ENCODE measurements at regions not wholly inside any gene's neighbourhood (a gene's known extent, or its start where the extent isn't known, plus 50 kb on each side); places are given as distances from the start of the nearest gene placed in this dataset.

DNA sequence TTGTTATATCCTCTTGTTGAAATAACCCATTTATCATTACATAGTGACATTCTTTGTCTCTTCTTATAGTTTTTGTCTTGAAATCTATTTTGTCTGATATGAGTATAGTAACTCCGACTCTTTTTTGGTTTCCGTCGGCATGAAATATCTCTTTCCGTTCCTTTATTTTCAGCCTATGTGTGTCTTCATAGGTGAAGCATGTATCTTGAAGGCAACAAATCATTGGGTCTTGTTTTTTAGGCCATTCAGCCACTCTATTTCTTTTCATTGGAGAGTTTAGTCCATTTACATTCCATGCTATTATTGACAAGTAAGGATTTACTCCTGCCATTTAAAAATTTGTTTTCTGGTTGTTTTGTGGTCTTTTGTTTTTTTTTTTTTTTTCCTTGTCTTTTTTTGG is 441.9 kb upstream of the KAZN start:
- TF ChIP-seq POLR2A (IDR thresholded peaks at IDR 0.05) (no peak), EP300 (IDR thresholded peaks at IDR 0.05) (no peak)
- TF ChIP-seq, protein P1, sequence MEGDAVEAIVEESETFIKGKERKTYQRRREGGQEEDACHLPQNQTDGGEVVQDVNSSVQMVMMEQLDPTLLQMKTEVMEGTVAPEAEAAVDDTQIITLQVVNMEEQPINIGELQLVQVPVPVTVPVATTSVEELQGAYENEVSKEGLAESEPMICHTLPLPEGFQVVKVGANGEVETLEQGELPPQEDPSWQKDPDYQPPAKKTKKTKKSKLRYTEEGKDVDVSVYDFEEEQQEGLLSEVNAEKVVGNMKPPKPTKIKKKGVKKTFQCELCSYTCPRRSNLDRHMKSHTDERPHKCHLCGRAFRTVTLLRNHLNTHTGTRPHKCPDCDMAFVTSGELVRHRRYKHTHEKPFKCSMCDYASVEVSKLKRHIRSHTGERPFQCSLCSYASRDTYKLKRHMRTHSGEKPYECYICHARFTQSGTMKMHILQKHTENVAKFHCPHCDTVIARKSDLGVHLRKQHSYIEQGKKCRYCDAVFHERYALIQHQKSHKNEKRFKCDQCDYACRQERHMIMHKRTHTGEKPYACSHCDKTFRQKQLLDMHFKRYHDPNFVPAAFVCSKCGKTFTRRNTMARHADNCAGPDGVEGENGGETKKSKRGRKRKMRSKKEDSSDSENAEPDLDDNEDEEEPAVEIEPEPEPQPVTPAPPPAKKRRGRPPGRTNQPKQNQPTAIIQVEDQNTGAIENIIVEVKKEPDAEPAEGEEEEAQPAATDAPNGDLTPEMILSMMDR (IDR thresholded peaks at IDR 0.05), result no peak
